NCI-H1694 treated with DMSO at 0.1 percent for 48 hours (cell line): ENCODE measurements at regions not wholly inside any gene's neighbourhood (a gene's known extent, or its start where the extent isn't known, plus 50 kb on each side); places are given as distances from the start of the nearest gene placed in this dataset.
"Not testable (repeated sequence)": the region's sequence is repeated elsewhere in the genome, so short reads cannot be mapped to it uniquely, and the experiment has no call there.

ENCODE experiments used
- DNase-seq: peaks from one replicate; lab custom pipeline; 2025; lab: John Stamatoyannopoulos, UW

DNA sequence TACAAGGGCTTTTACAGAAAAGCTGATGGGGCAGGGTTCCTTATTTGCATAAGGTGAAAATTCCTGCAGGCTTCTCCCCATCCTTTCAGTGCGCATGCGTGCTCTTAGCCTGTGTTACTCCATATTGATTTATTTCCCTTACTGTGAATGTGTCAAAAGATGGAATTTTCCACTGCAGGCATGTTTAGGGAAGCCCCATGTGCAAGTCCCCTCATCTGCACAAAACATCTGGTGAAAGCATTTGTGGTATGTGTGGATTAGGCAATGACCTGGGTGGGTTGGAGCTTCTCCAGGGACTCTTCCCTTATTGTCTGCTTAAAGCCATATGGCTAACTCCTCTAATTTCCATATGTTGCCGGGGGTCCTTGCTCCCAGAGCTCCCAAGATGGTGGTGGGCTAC, 912.7 kb upstream of the LRFN5 start:
- no peak for DNase-seq

DNA sequence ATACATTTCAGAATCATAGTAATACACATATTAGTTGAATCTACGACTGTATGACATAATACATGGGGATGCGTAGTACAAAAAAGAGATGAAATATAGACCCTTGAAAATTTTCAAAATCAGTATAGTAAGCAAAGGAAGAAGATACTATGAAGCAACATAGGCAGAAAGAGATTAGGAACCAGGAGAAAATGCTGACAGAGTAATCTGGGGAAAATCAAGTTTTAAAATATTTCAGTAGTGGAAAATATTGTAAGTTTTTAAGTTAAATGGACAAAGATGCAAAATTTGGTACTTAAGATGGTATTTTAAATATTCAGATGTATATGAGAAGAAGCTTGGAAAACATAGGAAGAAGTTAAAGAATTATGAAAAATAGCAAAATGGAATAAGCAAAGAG, 915.6 kb upstream of the LRFN5 start:
- DNase-seq, result no peak

DNA sequence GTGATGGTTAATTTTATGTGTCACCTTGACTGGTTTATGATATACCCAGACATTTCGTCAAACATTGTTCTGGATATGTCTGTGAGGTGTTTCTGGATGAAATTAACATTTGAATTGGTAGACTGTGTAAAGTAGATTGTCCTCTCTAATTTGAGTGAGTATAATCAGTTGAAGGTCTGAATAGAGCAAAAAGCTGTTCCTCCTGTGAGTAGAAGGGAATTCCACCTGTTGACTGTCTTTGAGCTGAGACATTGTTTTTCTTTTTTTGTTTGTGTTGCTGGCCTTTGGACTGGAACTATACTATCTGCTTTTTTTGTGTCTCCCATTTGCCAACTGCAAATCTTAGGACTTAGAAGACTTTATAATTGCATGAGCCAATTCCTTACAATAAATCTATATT, 920.9 kb upstream of the LRFN5 start:
- DNase-seq, result no peak

DNA sequence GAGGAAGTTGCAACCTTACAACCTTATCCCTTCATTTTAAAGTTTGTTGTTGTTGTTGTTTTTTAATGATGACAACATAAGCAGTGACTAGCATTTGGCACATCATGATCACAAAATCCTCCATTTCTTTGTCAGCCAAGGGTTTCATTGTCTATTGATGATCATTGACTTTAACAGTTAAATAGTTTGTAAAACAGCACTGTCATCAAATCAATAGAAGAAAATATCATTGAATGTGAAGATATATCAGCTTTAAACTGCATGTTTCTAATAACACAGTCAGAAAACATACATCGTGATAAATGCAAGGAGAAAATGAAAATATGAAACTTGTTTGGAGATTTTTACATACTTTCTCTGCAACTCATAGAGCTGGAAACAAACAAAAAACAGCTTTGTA, 922.3 kb upstream of the LRFN5 start:
- DNase-seq, result no peak

DNA sequence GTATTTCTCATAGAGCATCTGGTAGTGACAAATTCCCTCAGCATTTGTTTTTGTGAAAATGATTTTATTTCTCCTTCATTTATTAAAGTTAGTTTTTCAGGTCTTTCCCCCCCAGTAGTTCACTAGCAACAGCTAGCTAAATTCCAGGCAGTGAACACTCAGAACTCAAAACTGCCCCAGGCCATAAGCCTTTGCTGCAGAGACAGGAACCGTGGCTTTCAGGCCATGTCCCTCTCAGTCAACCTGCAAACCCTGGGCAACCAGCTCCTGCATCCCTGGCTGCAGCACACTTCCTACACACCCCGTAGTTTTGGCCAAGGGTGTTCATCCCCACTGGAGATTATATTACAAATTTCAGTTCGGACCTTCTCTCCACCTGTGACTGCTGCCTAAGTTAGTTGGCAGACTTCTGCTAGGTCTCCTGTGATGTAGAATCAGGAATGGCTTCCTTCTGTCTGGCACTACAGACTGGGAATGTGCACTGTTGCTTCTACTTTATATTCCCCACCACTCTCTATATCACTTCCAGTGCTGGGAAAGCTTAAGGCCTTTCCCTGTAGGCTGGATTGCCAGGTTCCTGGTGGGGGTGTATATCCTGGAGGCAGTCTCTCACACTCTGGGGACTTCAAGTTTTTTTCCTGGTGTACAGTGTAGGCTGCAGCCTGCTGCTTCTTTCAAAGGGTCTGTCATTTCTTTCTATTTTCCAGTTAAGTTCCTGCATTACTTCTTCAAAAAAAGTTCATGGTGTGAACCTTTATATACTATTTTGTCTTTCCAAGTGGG, 924.4 kb upstream of the LRFN5 start:
- DNase-seq, result no peak

DNA sequence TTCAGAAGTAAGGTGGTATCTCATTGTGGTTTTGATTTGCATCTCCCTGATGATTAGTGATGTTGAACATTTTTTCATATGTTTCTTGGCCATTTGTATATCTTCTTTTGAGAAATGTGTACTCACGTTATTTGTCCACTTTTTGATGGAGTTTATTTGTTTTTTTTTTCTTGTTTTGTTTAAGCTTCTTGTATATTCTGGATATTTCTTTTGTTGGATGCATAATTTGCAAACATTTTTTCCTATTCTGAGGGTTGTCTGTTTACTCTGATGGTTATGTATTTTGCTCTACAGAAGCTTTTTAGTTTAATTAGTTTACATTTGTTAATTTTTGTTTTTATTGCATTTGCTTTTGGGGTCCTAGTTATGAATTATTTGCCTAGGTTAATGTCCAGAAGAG, 927.4 kb upstream of the LRFN5 start:
- DNase-seq, result no peak

DNA sequence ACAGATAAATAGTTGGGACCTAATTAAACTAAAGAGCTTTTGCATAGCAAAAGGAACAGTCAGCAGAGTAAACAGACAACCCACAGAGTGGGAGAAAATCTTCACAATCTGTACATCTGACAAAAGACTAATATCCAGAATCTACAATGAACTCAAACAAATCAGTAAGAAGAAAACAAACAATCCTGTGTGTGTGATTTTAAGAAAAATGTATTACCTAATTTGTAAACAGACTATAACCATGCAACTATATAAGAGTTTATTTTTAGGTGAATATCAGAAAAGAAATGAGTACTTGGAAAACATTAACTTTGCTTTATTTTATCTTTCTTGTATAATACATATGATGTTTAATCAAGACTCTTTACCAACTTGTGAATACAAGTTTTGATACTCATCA, 929.5 kb upstream of the LRFN5 start:
- DNase-seq, result not testable (repeated sequence)

DNA sequence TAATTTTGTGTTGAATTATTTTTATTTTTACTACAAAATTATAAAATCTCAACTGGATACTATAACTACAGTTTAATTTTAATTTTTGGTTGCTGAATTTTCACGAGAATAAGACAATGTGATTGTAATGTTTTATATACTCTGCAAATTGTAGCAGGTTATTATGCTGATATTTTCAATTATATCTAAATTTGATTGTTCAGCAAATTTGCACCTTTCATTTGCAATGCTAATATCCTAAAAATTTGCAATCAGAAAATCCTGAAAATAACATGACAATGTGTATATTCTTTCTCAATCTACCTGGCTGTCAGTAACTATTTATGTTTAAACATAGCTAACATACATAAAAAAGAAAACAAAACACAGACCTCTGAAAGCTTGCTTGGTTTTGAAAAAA, 932.2 kb upstream of the LRFN5 start:
- DNase-seq, result no peak

DNA sequence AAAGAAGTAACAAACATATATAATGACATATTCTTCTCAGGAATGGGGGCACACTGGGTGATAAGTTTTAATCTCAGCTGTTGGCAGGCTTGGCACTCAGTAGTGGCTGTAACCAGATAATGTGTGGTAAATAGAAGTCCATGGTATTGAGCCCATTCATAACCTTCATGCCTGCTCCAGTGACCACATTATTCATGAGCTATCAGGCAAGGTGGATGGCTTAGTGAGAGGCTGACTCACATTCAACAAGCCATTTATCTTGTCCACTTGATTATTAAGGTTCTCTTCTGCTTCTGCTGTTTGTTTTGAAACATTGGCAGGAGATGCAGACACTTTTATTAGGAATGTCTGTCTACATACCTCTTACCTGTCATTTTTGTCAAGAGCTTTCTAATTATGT, 950.4 kb upstream of the LRFN5 start:
- DNase-seq, result no peak

DNA sequence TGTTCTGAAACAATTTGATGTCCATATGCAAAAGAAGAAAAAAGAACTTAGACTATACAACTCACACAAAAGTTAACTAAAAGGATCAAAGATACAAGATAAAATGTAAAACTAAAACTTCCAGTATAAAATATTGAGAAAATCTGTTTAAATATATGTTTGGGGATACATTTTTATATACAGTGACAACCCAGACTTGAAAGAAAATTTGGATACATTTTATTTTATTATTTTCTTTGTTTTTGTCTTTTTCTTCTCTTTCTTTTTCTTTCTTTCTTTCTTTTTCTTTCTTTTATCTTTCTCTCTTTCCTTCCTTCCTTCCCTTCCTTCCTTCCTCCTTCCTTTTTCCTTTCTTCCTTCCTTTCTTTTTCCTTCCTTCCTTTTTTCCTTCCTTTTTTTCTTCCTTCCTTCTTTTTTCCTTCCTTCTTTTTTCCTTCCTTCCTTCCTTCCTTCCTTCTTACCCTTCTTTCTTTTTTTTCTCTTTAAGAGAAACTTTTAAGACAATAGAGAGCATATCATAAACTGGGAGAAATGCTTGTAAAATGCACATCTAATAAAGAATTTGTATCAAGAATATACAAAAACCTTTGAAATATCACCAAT, 954.5 kb upstream of the LRFN5 start:
- no peak for DNase-seq

DNA sequence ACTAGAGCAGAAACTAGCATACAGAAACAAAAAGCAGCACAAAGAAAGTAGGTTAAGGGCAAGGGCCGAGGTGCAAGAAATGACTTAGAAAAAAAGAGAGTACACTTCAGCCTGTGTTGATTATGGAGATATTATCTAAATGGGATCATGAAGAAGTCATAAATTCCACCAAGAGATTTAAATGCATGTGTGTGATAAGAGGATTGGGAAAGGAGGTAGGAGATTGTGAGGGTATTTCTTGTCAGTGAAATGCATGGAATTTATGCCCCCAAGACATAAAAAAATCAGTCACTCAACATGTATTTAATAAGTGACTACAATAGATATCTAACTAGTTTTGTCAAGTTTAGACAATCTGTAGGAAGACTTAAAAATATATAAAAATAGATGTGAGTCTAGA, 976.2 kb upstream of the LRFN5 start:
- no peak for DNase-seq

DNA sequence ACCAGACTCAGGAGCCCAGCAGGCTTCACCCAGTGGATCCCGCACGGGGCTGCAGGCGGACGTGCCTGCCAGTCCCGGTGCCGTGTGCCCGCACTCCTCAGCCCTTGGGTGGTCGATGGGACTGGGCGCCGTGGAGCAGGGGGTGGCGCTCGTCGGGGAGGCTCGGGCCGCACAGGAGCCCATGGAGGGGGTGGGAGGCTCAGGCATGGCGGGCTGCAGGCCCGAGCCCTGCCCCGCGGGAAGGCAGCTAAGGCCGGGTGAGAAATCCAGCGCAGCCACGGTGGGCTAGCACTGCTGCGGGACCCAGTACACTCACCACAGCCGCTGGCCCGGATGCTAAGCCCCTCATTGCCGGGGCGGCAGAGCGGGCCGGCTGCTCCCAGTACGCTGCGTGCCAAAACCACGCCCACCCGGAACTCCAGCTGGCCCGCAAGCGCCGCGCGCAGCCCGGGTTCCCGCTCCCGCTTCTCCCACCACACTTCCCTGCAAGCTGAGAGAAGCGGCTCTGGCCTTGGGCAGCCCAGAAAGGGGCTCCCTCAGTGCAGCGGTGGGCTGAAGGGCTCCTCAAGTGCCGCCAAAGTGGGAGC, 977.0 kb upstream of the LRFN5 start:
- DNase-seq, result not testable (repeated sequence)

DNA sequence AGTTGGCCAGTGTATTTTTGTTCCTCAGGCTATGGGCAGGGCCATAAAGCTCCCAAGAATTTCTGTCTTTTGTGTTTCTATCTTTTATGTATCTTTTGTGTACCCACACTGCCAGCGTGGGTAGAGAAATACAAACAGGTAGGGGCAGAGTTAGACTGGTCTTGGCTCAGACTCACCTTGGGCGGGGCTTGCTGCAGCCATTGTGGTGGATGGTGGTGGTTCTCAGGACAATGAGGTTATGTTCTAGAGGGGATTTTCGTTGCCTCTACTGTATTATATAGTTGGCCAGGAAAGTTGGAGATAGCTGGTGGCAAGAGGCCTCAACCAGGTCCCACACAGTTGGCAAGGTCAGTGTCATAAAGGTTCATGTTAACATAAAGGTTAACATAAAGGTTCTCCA, 977.5 kb upstream of the LRFN5 start:
- DNase-seq, result no peak

DNA sequence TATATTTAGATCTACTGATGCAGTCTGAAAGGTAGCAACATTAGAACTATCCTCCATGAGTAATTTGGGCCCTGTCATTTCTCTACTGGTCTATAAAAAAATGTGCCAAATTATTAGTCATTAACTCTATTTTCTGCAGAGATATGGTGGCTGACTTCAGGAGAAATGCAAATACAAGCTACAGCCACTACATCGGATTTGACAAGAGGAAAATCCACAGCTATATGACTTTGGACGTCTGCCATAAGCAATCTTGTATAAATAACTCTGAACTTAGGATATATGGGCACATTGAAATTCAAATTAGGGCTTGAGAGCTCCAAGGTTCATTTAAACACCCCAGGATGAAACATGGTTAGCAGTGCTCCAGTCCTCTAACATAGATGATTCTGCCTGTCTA, 983.0 kb upstream of the LRFN5 start:
- no peak for DNase-seq

DNA sequence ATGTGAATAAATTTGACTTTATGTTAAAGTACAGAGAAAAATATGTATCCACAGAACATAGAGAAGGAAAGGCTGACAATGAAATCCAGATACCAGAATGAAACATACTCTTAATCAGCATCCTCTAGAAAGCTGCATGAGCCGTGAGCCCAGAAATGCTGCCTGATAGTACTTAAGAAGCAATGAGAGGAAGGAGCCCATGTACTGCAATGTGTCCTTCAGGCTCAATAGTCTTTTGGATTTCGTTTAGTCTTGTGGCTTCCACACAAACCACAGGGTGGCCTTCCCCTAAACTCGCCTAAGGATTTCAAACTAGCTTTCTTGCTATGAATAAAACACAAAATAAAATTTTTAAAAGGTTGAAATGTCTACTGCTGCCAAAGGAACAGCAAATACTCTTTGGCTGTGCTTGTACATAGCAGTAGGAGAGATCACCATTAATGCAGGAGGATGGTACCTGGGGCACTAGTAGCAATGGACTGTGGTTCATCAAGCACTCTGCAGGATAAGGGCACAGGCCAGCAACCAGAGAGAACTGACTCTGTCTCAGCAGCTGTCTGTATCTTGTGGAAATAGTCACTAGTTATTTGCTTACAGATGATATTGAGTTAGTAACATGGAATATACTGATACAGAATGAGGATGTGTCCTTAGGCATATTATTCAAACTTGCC, 988.3 kb upstream of the LRFN5 start:
- DNase-seq, result no peak

DNA sequence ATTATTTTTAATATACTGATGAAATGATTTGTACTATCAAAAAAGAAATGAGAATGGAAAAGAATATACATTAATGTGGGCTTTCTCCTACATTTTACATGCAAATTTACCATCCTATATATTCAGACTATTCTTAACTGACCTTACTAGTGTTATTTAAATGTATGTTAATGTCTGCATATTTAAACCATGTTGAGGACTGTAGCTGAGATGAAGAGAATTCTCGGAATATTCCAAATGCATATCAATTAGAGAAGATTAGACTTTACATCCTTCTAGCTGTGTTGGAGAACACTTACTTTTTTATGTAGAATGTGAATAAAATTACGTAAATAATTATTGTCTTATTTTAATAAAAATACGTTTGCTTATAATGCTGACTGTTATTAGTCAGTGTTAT, 990.1 kb upstream of the LRFN5 start:
- no peak for DNase-seq

DNA sequence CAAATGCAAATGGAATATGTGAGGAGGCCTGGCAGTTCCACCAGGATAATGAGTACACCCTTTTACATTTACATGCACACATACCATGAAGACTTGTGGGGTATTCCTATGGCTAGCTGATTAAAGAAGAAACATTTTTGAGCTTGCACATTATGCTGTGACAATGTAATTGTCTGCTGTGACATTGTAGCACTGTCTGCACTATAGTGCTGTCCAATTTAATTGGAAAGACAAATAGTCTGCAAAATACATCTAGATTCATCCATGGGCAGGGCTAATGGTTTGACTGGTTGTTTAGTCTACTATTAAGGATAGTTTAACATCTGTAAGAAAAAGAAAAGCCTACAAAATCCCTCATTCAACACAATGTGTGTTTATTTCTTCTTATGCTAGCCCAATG, 1005.6 kb upstream of the LRFN5 start:
- no peak for DNase-seq

DNA sequence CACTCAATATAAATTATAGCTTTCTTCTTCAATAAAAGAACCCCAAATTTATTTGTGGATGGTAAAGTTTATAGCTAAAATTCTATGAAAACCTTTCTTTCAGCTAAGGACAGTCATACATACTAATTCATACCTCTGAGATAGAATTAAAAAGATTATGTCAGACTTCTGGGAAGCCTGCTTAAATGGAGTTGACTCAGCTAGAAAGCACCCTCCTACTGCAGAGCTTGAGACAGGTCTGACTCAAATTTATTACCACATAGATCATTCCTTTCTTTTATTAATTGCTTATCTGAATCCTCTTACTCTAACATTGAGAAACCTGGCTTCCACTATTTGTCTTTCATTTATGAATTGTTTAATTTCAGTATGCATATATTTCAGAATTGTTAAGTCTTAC, 1007.0 kb upstream of the LRFN5 start:
- DNase-seq, result no peak

DNA sequence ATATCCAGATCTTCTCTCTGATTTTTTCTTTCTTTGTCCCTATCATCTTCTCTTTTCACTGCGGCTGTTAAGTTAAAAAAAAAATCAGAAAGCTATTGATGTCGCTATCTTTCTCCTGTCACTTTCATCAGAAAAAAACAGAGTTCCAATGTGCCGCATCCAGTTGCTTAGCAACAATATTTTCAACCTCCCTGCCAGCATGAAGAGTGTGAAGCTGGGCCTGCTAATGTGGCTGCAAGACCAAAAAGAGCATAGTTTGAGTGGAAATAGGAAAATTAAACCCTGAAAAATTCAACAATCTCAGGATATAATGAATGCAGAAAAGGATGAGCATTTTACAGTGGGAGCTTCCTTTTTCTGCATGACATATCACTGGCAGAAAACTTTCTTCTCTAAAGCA, 1025.4 kb upstream of the LRFN5 start:
- no peak for DNase-seq

DNA sequence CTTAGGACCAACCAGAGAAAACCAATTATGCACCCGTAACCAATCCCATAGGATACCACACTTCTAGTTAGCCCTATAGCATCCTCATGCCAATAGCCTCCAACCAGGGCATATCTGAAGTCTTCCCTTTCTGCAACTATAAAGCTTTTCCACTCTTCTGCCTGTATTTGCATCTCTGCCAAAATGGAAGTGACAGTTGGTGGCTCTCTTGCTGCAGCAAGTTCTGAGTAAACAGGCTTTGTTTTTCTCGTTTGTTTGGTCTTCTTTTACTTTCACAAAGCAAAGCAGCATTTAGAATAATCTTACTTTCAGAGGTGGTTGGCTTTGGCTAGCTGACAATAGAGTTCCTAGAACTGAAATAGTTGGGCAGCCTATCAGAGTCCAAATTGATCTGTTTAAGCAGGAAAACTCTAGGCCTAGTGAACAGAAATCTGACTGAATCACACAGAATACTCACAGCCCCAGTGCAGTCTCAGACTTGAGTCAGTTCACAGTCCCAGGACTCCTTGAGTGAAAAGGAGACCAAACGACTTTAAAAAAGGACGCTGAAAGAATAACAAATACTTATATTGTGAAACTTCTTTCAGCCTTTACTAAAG, 1029.7 kb upstream of the LRFN5 start:
- no peak for DNase-seq

DNA sequence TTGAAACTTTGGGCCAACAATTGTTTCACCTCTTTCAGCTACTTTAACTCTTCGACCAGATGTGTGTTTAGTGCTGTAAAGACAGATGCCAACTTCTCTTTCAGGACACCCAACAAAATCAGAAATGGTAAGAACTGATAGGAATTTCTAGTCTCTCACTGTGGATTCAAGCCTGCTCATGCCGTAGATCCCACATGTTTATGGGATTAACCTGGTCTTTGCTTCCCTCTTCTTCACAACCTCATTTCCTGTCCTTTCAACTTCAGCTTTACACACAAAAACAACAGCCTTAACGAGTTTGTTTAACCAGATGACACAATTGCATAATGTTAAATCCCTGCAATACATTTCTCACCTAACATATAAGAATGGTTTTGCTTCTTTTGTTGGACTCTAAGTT, 1031.9 kb upstream of the LRFN5 start:
- DNase-seq, result no peak

DNA sequence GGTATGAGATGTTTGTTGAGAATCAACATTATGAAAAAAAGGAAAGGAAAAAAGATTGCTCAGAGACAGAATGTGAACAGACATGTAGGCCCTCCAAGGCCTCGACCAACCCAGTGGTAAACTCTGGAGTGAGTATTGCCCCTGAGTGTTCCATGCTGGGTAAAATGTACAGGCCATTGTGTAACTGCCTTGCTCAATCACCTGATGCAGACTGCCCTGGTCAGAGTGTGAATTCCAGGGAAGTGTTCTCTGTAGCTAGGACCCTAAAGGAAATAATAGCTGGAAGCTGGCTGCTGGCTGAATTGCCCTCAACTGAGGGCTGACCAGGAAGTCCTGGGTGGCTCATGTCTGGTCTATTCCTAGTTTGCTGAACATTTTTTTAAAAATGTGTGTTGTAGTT, 1081.4 kb upstream of the LRFN5 start:
- DNase-seq, result no peak

DNA sequence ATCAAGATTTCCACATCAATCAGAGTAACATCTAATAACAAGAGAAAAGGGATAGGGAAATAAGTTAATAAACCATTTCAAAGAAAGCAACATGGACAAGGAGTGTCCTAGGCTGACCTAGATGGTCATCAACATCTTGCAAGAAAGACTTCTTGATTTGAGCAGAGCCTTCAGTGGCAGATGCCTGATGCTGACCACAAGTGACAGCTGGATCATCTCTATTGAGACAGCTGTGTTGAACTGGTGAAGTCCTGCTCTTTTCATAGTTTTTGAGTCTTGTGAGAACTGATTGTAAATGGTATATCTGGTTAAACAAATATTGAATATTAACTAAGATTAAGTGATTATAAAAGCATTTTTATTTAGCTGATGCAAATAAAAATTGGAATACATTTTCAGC, 1083.6 kb upstream of the LRFN5 start:
- no peak for DNase-seq
